SKM-1 (cell line): ENCODE measurements at regions not wholly inside any gene's neighbourhood (a gene's known extent, or its start where the extent isn't known, plus 50 kb on each side); places are given as distances from the start of the nearest gene placed in this dataset.

Experiments used
- DNase-seq: peaks from one replicate; lab custom pipeline; 2025; ENCODE audit not compliant: unreplicated experiment; lab: John Stamatoyannopoulos, UW

DNA sequence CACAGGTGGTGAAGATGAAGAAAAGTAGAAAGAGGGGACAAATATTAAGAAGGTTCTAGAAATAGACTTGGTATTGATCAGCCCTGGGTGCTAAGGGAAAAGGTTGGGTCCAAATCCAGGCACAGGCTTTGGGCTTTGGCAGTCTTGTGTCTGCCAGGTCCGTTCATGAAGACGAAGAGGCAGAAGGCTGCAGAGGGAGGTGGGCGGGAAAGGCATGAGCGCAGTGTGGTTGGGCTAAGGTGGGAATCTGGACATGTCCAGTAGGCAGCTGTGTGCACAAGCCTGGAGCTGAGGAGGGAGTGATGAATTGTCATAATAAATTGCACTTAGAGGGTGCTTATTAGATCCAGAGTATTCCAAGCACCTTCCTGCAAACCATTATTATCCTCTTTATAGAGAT lies 105.7 kb upstream of the TEX51 start:
- no peak for DNase-seq

GRCh38 chr2:126793885-126794613 lies 104.6 kb upstream of the TEX51 start:
- DNase-seq = no peak

- DNase-seq = no peak
Observed at GRCh38 chr2:126795656-126796055, 103.0 kb upstream of the TEX51 start.

- no peak for DNase-seq
Observed at GRCh38 chr2:126796931-126797621, 101.6 kb upstream of the TEX51 start.

- DNase-seq = no peak
Observed at GRCh38 chr2:126797622-126798275, 100.9 kb upstream of the TEX51 start.

GRCh38 chr2:126798276-126799140 lies 100.2 kb upstream of the TEX51 start:
- DNase-seq = no peak

DNA sequence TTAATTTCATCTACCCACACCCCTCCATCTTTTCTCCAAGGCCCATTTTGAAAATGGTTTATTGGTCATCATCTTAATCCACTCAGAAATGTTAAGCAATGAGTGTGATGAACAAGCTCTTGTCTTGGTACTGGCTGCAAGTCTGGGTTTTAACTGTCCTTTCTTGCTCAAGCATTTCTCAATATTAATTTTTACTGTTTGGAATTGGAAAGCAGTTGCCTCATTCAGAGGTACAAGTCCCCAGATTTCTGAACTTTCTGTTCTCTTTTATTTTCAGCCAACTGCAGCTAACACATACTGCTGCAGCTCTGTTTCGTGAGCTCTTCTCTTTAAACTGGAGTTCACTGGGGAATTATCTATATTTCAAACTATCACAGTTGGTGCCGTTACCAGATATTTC lies 99.4 kb upstream of the TEX51 start:
- no peak for DNase-seq

GRCh38 chr2:126801473-126801872 lies 97.2 kb upstream of the TEX51 start:
- DNase-seq = no peak

DNA sequence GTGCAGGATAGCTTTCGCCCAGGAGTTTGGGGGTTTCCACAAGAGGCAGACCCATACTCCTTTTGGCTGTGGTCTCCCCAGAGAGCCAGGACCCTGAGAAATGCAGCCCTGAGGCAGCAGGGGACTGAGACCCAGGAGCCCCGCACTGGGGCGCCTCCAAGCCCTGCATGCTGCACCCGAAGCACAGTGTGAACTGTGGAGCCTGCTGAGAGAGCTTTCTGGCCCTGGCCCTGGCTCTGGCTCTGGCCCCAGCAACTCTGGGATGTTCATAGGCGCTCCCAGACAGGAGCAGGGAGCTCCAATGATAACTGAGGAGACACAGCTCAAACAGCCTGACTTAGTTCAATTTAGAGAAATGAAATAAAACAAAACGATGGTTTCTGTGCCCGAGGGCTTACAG lies 96.4 kb upstream of the TEX51 start:
- DNase-seq = no peak

DNA sequence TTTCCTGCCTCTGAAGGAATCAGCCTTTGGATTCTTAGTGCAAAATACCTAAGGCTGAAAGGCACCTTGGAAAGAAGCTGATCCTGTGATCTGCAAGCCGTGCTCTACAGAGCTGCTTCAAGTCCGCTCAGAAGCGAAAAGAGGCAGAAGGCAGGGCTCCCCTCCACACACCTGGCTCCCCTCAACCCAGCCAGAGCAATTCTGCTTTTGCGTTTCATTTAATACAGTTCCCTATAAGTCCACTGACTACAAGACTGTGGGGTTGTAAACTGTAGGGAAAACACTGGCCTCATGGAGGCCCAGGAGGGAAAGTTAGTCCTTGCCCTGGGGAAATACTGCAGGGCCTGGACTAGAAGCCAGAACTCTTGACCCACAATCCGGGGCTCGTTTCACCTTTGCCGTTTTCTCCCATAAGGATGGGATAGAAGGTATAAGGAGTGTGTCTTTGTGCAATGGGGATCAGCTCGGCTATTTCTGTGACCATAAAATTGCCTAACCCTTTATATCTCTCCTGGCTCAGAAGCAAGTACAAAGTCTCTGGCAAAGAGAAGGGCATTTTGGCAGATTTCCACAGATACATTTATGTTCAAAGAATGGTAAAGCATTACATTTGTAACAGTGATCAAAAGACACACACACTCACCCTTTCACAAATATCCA lies 95.8 kb upstream of the TEX51 start:
- no peak for DNase-seq

DNA sequence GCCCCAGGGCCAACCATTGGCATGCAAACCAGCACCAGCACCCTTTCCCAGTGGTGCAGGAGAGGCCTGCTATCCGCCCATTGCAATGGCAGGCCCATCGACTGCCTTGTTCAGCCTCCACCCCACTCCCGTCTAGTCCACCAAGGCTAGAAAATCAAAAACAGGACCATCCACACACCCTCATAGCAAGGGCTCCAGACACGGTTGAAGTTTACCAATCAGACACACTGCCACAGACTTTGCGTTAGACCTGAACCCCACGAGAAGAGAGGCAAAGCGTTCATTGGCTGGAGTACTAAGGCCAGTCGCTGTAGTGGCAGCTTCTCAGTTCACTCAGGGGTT lies 95.3 kb upstream of the TEX51 start:
- no peak for DNase-seq

- DNase-seq = no peak
Observed at GRCh38 chr2:126804347-126804746, 94.3 kb upstream of the TEX51 start.

DNA sequence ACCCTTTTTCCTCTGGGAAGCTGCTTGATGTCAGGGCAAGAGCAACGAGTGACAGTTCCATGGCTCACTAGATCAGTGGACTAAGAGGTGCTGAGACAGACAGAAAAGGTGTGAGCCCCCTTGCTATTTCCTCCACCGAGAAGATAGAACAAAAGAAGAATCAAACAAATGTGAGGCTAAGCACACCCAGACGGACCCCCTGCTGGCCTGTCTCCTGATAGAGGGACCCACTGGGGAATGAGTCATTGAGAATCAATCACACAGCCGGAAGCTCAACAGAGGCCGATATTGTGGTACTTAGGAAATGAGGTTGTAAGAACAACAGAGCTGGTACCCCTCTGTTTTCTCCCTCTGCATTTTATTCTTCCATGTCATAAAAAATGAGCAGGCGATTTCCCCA lies 89.8 kb upstream of the TEX51 start:
- no peak for DNase-seq

DNA sequence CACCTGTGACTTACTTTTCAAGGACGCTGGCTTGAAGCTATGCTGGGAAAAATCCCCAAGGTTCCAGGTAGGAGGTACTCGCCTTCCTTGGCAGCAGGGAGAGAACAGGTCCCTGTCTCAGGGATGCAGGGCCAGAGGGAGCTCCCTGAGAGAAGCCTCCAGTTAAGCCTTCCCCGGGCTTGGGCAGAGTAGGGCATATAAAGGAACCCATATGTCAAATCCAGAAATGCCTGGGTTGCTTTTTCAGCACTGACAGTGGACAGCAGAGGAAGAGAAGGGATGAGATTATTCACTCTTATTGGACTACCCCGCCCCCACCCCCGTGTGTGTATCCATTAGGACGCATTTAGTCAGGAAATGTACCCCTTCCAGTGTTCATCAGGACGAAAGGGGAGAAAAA lies 89.3 kb upstream of the TEX51 start:
- DNase-seq = no peak

- no peak for DNase-seq
Observed at GRCh38 chr2:126810001-126810400, 88.7 kb upstream of the TEX51 start.

DNA sequence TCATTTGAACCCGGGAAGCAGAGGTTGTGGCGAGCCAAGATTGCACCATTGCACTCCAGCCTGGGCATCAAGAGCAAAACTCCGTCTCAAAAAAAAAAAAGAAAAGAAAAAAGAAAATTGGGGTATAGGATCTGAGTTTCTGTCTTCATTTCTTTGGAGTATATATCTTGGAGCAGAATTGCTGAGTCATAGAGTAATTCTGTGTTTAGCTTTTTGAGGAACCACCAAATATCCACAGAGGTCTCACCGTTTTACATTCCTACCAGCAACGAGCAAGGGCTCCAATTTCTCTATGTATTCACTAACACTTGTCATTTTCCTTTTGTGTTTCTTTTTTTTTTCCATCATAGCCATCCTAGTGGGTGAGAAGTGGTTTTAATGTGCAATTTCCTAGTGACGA lies 87.6 kb upstream of the TEX51 start:
- no peak for DNase-seq

DNA sequence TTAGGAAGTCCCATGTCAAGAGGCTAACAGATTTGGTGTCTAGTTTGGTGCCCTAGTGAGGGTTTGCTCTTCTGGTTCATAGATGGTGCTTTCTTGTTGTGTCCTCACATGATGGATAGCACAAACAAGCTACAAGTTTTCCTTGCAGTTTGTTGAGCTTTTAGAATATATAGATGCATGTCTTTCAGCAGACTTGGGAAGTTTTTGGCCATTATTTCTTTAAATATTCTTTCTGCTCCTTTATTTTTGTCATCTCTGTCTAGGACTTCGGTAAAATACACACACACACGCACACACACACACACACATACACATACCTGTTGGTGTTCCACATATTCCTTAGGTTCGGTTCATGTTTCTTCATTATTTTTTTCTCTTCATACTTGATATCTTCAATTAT lies 81.5 kb upstream of the TEX51 start:
- no peak for DNase-seq

GRCh38 chr2:126822115-126822514 lies 76.6 kb upstream of the TEX51 start:
- no peak for DNase-seq

- DNase-seq = no peak
Observed at GRCh38 chr2:126822921-126823320, 75.8 kb upstream of the TEX51 start.

- no peak for DNase-seq
Observed at GRCh38 chr2:126823951-126824350, 74.7 kb upstream of the TEX51 start.

DNA sequence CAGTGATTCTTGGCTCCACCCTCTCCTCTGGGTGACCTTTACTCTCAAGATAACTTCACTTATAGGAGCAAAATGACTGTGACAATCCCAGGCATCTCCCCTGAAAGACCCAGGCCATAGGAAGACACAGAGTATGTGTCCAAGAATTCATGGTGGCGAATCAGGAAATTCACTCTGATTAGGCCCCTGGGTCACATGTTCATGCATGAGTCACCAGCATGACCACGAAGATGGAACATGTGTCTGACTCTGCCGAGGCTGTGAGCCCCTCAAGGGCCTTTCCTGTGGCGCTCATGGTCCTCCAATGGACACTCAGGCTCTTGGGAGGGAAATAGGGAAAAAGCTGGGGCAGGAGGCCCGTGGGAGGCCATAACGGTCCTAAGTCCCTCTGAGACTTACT lies 74.0 kb upstream of the TEX51 start:
- DNase-seq = no peak
